ENCODE measurements at regions not wholly inside any gene's neighbourhood (a gene's known extent, or its start where the extent isn't known, plus 50 kb on each side); places are given as distances from the start of the nearest gene placed in this dataset.

DNA sequence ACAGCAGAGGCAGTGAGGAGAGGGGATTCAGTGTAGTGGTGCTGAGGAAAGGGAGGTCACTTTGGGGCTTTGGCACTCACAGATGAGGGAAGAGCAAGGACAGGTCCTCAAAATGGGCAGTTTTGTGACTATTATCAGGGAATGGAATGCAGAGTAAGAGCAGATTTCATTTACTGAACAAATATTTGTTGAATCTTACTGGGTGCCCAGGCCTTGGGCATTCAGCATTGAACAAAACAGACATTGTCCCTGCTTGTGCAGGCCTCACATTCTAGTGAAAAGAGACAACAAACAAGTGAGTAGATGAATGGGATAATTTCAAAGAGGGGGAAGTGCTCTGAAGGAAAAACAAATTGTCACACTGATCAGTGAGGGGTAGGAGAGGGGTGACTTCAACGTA lies 404.1 kb downstream of the DMRT2 start:
- intact Hi-C loops (cut with DNase I; ENCODE audit: low total_unique reads) = no loop called here
- H3K4me1 ChIP-seq = no peaks in the 10 kb centered on the region
- no peak for DNase-seq
- whole genome bisulfite sequencing, 2 donors = 53 to 67% methylated on average over 1 of the region's 1 CpG
- H3K4me3 ChIP-seq = no peak overlapping the region
- H3K9me3 ChIP-seq = no peaks in the 10 kb centered on the region
- H3K36me3 ChIP-seq (ENCODE audit: low read depth, missing control alignments) = no peaks in the 10 kb centered on the region
- TF ChIP-seq POLR2A (IDR thresholded peaks at IDR 0.05) = no peak
- TF ChIP-seq, protein P1, sequence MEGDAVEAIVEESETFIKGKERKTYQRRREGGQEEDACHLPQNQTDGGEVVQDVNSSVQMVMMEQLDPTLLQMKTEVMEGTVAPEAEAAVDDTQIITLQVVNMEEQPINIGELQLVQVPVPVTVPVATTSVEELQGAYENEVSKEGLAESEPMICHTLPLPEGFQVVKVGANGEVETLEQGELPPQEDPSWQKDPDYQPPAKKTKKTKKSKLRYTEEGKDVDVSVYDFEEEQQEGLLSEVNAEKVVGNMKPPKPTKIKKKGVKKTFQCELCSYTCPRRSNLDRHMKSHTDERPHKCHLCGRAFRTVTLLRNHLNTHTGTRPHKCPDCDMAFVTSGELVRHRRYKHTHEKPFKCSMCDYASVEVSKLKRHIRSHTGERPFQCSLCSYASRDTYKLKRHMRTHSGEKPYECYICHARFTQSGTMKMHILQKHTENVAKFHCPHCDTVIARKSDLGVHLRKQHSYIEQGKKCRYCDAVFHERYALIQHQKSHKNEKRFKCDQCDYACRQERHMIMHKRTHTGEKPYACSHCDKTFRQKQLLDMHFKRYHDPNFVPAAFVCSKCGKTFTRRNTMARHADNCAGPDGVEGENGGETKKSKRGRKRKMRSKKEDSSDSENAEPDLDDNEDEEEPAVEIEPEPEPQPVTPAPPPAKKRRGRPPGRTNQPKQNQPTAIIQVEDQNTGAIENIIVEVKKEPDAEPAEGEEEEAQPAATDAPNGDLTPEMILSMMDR (IDR thresholded peaks at IDR 0.05) = no peak
- H3K27ac ChIP-seq = no peak overlapping the region
- no peaks in the 10 kb centered on the region for H3K27me3 ChIP-seq

- intact Hi-C loops (cut with DNase I; ENCODE audit: low total_unique reads) = no loop called here
- Histone ChIP-seq H3K4me3 (no peak overlapping the region), H3K4me1 (no peaks in the 10 kb centered on the region), H3K36me3 (ENCODE audit: low read depth, missing control alignments) (no peaks in the 10 kb centered on the region), H3K9me3 (no peaks in the 10 kb centered on the region), H3K27me3 (no peaks in the 10 kb centered on the region), H3K27ac (no peak overlapping the region)
- WGBS, 2 donors = 86 to 88% methylated on average over 7 of the region's 7 CpGs
- DNase-seq = no peak
- TF ChIP-seq, protein P1 (IDR thresholded peaks at IDR 0.05) = no peak
- no peak for TF ChIP-seq POLR2A (IDR thresholded peaks at IDR 0.05)
Measured at GRCh38 chr9:1454616-1455347, 404.6 kb downstream of the DMRT2 start.

- H3K4me3 ChIP-seq = no peak overlapping the region
- WGBS, 2 donors = 80 to 81% methylated on average over 4 of the region's 4 CpGs
- no peaks in the 10 kb centered on the region for H3K9me3 ChIP-seq
- H3K36me3 ChIP-seq (ENCODE audit: low read depth, missing control alignments) = no peaks in the 10 kb centered on the region
- H3K4me1 ChIP-seq = no peaks in the 10 kb centered on the region
- intact Hi-C loops (cut with DNase I; ENCODE audit: low total_unique reads) = no loop called here
- H3K27ac ChIP-seq = no peak overlapping the region
- no peak for DNase-seq
- TF ChIP-seq POLR2A (IDR thresholded peaks at IDR 0.05) = no peak
- TF ChIP-seq, protein P1 (IDR thresholded peaks at IDR 0.05) = no peak
- no peaks in the 10 kb centered on the region for H3K27me3 ChIP-seq
Measured at GRCh38 chr9:1455766-1456165, 405.6 kb downstream of the DMRT2 start.

- no peak overlapping the region for H3K27ac ChIP-seq
- no peaks in the 10 kb centered on the region for H3K27me3 ChIP-seq
- 94 to 95% methylated on average over 4 of the region's 4 CpGs for WGBS, 2 donors
- H3K36me3 ChIP-seq (ENCODE audit: low read depth, missing control alignments) = no peaks in the 10 kb centered on the region
- no peaks in the 10 kb centered on the region for H3K9me3 ChIP-seq
- no peaks in the 10 kb centered on the region for H3K4me1 ChIP-seq
- TF ChIP-seq, protein P1 (IDR thresholded peaks at IDR 0.05) = no peak
- no peak for TF ChIP-seq POLR2A (IDR thresholded peaks at IDR 0.05)
- intact Hi-C loops (cut with DNase I; ENCODE audit: low total_unique reads) = no loop called here
- DNase-seq = no peak
- H3K4me3 ChIP-seq = no peak overlapping the region
Measured at GRCh38 chr9:1456301-1457024, 406.3 kb downstream of the DMRT2 start.

All from testis (tissue), 2 donors.